Nephron progenitor cell (in vitro differentiated cells): ENCODE measurements at regions not wholly inside any gene's neighbourhood (a gene's known extent, or its start where the extent isn't known, plus 50 kb on each side); places are given as distances from the start of the nearest gene placed in this dataset.

ENCODE experiments used
- DNase-seq: peaks from one replicate; pipeline ENCODE4 v3.0.0; 2021
- H3K27ac Mint-ChIP-seq: 2 replicates; pipeline ENCODE4 v1.8.0; 2021; ENCODE audit warnings: mild to moderate bottlenecking, moderate library complexity, mixed read lengths
- H3K27me3 Mint-ChIP-seq: 2 replicates; pipeline ENCODE4 v1.8.0; 2021; ENCODE audit warnings: mild to moderate bottlenecking, low read depth, mixed read lengths; ENCODE audit not compliant: poor library complexity
- H3K36me3 Mint-ChIP-seq: 2 replicates; pipeline ENCODE4 v1.8.0; 2021; ENCODE audit warnings: low read depth, mixed read lengths
- H3K4me1 Mint-ChIP-seq: 2 replicates; pipeline ENCODE4 v1.8.0; 2021; ENCODE audit warnings: mixed read lengths
- H3K4me3 Mint-ChIP-seq: 2 replicates; pipeline ENCODE4 v1.8.0; 2021; ENCODE audit warnings: mild to moderate bottlenecking, moderate library complexity, mixed read lengths
- H3K9me3 Mint-ChIP-seq: 2 replicates; pipeline ENCODE4 v1.8.0; 2021; ENCODE audit warnings: mild to moderate bottlenecking, moderate library complexity, mixed read lengths
- TF ChIP-seq, protein P1 (sequence below): fragments of 200-600 bp; sonication (generic); IDR thresholded peaks from 2 replicates; pipeline ENCODE4 v1.5.0; 2021; ENCODE audit warnings: antibody characterized with exemption

DNA sequence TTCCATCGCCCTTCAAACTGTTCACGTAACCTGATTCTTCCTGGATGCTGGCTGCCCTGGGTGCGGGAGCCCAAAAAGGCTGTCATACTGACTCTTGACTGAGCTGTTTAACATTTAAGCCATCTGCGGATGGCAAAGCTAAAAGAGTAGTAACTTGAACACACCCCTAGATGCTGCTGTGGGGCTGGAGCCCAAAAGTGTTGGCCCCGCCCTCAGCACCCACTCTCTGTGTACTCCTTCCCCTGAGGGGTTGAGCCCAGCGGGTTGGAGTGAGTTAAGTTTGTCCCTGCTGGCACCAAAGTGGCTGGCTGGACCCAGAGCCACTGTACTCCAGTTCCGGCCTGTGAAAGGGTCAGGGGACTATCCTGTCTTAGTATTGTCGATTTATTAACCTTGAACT, 640.6 kb downstream of the PTPRU start:
- Mint-ChIP-seq H3K36me3 (no peaks in the 10 kb centered on the region), H3K27me3 (no peaks in the 10 kb centered on the region), H3K27ac (no peak overlapping the region), H3K4me1 (peaks cover 8% of the 10 kb centered on the region), H3K4me3 (no peak overlapping the region), H3K9me3 (peaks cover 3% of the 10 kb centered on the region)
- no peak for DNase-seq
- TF ChIP-seq, protein P1, sequence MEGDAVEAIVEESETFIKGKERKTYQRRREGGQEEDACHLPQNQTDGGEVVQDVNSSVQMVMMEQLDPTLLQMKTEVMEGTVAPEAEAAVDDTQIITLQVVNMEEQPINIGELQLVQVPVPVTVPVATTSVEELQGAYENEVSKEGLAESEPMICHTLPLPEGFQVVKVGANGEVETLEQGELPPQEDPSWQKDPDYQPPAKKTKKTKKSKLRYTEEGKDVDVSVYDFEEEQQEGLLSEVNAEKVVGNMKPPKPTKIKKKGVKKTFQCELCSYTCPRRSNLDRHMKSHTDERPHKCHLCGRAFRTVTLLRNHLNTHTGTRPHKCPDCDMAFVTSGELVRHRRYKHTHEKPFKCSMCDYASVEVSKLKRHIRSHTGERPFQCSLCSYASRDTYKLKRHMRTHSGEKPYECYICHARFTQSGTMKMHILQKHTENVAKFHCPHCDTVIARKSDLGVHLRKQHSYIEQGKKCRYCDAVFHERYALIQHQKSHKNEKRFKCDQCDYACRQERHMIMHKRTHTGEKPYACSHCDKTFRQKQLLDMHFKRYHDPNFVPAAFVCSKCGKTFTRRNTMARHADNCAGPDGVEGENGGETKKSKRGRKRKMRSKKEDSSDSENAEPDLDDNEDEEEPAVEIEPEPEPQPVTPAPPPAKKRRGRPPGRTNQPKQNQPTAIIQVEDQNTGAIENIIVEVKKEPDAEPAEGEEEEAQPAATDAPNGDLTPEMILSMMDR: no peak

DNA sequence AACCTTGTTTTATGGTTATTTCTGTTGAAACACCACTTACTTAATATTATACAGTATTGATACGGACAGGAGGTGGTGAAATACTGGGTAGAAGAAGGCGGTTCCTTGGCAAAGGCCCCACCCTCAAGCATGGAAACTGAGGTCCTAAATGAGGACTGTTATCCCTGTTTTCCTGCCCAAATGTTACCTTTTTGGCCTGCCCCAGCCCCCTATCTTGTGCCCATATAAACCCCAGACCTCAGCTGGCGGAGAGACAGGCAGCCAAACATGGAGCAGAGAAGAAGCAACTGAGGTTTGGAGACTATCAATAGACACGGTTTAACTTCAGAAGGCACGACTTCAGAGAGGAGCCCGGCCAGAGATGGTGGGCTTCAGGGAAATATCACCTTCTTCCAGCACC, 640.1 kb downstream of the PTPRU start:
- DNase-seq: no peak

DNA sequence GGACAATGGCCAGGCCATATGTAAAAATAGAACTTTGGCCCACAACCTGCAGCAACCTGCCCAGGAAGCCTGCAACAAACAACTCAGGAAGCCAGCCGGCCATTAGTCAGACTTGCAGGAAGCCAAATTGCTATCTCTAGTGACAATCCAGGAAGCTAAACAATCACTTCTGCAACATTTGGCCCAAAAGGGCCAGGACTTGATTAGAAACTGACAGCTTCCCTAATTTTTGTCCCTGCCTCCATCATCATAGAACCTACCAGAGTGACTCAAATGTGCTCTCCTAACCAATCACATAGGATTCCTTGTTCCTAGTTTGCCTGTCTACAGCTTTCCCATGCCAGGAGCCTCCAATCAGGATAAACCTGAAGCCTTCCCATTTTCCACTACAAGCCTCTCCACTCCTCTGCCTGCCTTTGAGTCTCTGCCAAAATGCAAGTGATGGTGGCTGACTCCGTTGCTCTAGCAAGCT, 639.3 kb downstream of the PTPRU start:
- Mint-ChIP-seq H3K27me3 (no peaks in the 10 kb centered on the region), H3K36me3 (no peaks in the 10 kb centered on the region), H3K27ac (no peak overlapping the region), H3K4me1 (peaks cover 8% of the 10 kb centered on the region), H3K4me3 (no peak overlapping the region), H3K9me3 (peaks cover 3% of the 10 kb centered on the region)
- DNase-seq: no peak
- TF ChIP-seq, protein P1: no peak

More for the DNA sequence above, 640.1 kb downstream of the PTPRU start:
- TF ChIP-seq, protein P1: no peak
- H3K27ac Mint-ChIP-seq: no peak overlapping the region
- no peak overlapping the region for H3K4me3 Mint-ChIP-seq
- H3K4me1 Mint-ChIP-seq: peaks cover 8% of the 10 kb centered on the region
- no peaks in the 10 kb centered on the region for H3K36me3 Mint-ChIP-seq
- peaks cover 3% of the 10 kb centered on the region for H3K9me3 Mint-ChIP-seq
- no peaks in the 10 kb centered on the region for H3K27me3 Mint-ChIP-seq

DNA sequence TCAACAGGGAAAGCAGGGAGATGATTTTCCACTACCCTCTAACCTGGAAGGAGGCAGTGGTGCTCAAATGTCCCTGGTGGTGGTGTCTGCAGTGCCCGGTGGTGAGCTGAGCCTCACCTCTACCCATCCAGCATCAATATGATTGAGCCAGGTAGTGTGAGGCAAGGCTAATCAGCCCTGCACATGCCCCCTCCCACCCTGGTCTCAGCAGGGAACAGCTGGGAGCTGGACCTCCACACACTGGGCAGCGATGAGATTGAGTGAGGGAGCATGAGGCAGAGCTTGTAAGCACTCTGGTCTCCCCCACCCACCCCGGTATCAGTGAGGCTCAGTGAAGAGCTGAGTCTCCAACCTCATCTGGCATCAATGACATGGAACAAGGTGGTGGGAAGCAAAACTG, 634.3 kb downstream of the PTPRU start:
- Mint-ChIP-seq H3K4me1 (peaks cover 21% of the 10 kb centered on the region), H3K9me3 (peaks cover 6% of the 10 kb centered on the region), H3K27me3 (peaks cover 3% of the 10 kb centered on the region), H3K36me3 (no peaks in the 10 kb centered on the region), H3K27ac (no peak overlapping the region), H3K4me3 (no peak overlapping the region)
- TF ChIP-seq, protein P1: no peak
- no peak for DNase-seq

DNA sequence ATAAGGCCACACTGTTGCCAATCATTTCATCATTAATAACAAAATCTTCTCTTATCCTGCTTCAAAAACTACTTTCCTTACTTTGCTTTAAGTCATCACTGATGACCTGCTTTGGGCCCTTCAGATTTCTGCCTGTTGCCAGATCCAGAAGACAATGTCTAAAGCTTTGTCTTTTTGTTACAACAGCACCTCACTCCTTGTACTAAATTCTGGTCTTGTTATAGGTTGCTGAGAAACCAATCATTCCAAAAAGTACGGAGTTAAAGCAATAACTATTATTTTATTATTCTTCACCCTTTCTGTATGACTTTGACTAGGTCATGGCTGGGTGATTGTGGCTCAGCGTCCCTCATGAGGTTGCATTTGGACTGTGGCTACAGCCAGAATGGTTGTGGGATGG, 633.5 kb downstream of the PTPRU start:
- peaks cover 6% of the 10 kb centered on the region for H3K9me3 Mint-ChIP-seq
- H3K4me1 Mint-ChIP-seq: peaks cover 28% of the 10 kb centered on the region

DNA sequence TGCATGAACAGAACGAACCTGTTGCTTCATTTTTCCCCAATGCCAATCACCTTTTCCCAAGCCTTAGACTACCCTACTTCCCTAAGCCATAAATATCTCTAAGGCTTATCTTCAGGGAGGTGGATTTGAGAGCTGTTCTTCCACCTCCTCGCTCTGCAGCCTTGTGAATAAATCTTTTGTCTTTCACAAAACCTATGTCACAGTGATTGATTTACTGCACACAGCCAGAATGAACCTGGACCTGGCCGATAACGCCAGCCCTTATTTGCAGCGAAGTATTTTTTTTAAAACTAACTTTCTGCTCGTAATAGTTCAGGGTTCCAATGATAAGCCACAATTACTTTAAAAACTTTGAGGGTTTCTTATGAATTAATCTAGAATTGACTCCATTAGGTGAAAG, 632.6 kb downstream of the PTPRU start:
- Mint-ChIP-seq H3K4me1 (peaks cover 28% of the 10 kb centered on the region), H3K27me3 (peaks cover 3% of the 10 kb centered on the region), H3K27ac (no peak overlapping the region), H3K4me3 (no peak overlapping the region), H3K36me3 (no peaks in the 10 kb centered on the region), H3K9me3 (peaks cover 6% of the 10 kb centered on the region)
- TF ChIP-seq, protein P1: no peak
- DNase-seq: no peak

More for the DNA sequence above, 633.5 kb downstream of the PTPRU start:
- no peaks in the 10 kb centered on the region for H3K36me3 Mint-ChIP-seq
- H3K27me3 Mint-ChIP-seq: peaks cover 3% of the 10 kb centered on the region
- TF ChIP-seq, protein P1: no peak
- H3K27ac Mint-ChIP-seq: no peak overlapping the region
- no peak for DNase-seq
- no peak overlapping the region for H3K4me3 Mint-ChIP-seq
